NCI-H146 (cell line): ENCODE measurements at regions not wholly inside any gene's neighbourhood (a gene's known extent, or its start where the extent isn't known, plus 50 kb on each side); places are given as distances from the start of the nearest gene placed in this dataset.

Source experiments
- DNase-seq: peaks from one replicate; lab custom pipeline; 2025; lab: John Stamatoyannopoulos, UW

- DNase-seq: no peak
Measured at GRCh38 chr13:109644069-109644750, 142.2 kb downstream of the IRS2 start.

- DNase-seq: no peak
Measured at GRCh38 chr13:109642358-109642757, 144.0 kb downstream of the IRS2 start.

- DNase-seq: no peak
Measured at GRCh38 chr13:109636736-109637135, 149.6 kb downstream of the IRS2 start.

GRCh38 chr13:109631069-109631468, 155.3 kb downstream of the IRS2 start:
- no peak for DNase-seq

- no peak for DNase-seq
Measured at GRCh38 chr13:109630271-109630670, 156.1 kb downstream of the IRS2 start.

GRCh38 chr13:109629737-109630136, 156.6 kb downstream of the IRS2 start:
- DNase-seq: no peak

GRCh38 chr13:109628251-109628699, 158.1 kb downstream of the IRS2 start:
- no peak for DNase-seq

- DNase-seq: no peak
Measured at GRCh38 chr13:109627649-109628048, 158.7 kb downstream of the IRS2 start.

- no peak for DNase-seq
Measured at GRCh38 chr13:109626386-109627171, 159.8 kb downstream of the IRS2 start.

- no peak for DNase-seq
Measured at GRCh38 chr13:109625156-109625555, 161.2 kb downstream of the IRS2 start.

- DNase-seq: no peak
Measured at GRCh38 chr13:109622006-109622405, 164.4 kb downstream of the IRS2 start.

GRCh38 chr13:109615721-109616420, 170.5 kb downstream of the IRS2 start:
- no peak for DNase-seq

- no peak for DNase-seq
Measured at GRCh38 chr13:109611912-109612691, 174.3 kb downstream of the IRS2 start.

- DNase-seq: peak; percentile 29
Measured at GRCh38 chr13:109610517-109610916, 175.9 kb downstream of the IRS2 start.

GRCh38 chr13:109608503-109608902, 177.9 kb downstream of the IRS2 start:
- DNase-seq: no peak

GRCh38 chr13:109608059-109608458, 178.3 kb downstream of the IRS2 start:
- no peak for DNase-seq

GRCh38 chr13:109606520-109606919, 179.9 kb downstream of the IRS2 start:
- DNase-seq: no peak

GRCh38 chr13:109605846-109606245, 180.5 kb downstream of the IRS2 start:
- DNase-seq: no peak

GRCh38 chr13:109604894-109605293, 181.5 kb downstream of the IRS2 start:
- DNase-seq: no peak

- DNase-seq: no peak
Measured at GRCh38 chr13:109602356-109602755, 184.0 kb downstream of the IRS2 start.

- DNase-seq: no peak
Measured at GRCh38 chr13:109599901-109600657, 186.3 kb downstream of the IRS2 start.
